Breast epithelium (tissue), 4 donors: ENCODE measurements at regions not wholly inside any gene's neighbourhood (a gene's known extent, or its start where the extent isn't known, plus 50 kb on each side); places are given as distances from the start of the nearest gene placed in this dataset.

Experiments used
- DNase-seq, 2 donors: peaks; one replicate each; pipeline ENCODE4 v3.0.0-alpha.2; 2019; ENCODE audit warnings: low spot score in 2 of 2
- H3K27ac ChIP-seq, 2 donors: fragments of 200-600 bp; sonication (generic) in 1 of 2; one replicate each; pipeline ENCODE4 v1.5.1; 2016 to 2019; ENCODE audit warnings: mild to moderate bottlenecking in 1 of 2
- H3K27me3 ChIP-seq, 2 donors: fragments of 200-600 bp; sonication (generic) in 1 of 2; one replicate each; pipeline versions ENCODE4 v1.5.1 to v1.6.0; 2017 to 2019; ENCODE audit warnings: control low read depth in 1 of 2, mild to moderate bottlenecking in 1 of 2
- H3K36me3 ChIP-seq: fragments of 200-600 bp; one replicate; pipeline ENCODE4 v1.5.1; 2019
- H3K4me1 ChIP-seq, 2 donors: fragments of 200-600 bp; sonication (generic); one replicate each; pipeline ENCODE4 v1.5.1; 2016 to 2019; ENCODE audit warnings: control low read depth in 1 of 2
- H3K4me3 ChIP-seq, 3 donors: fragments of 200-600 bp; sonication (generic); 1 replicate in 2 of 3; 2 replicates in 1 of 3; pipeline ENCODE4 v1.5.1; 2016 to 2019; ENCODE audit warnings: mild to moderate bottlenecking in 3 of 3, moderate library complexity in 2 of 3
- H3K9me3 ChIP-seq, 2 donors: fragments of 200-600 bp; sonication (generic) in 1 of 2; one replicate each; pipeline ENCODE4 v1.5.1; 2016 to 2019; ENCODE audit warnings: control low read depth in 1 of 2
- CTCF ChIP-seq, 3 donors: fragments of 450-650 bp; IDR thresholded peaks; one replicate each; pipeline ENCODE4 v1.5.1; 2016 to 2017; ENCODE audit warnings: antibody characterized with exemption in 3 of 3, mild to moderate bottlenecking in 3 of 3, moderate library complexity in 3 of 3
- POLR2A ChIP-seq: fragments of 450-650 bp; IDR thresholded peaks from one replicate; pipeline ENCODE4 v1.6.1; 2016; ENCODE audit warnings: antibody characterized with exemption, mild to moderate bottlenecking, moderate library complexity
- POLR2AphosphoS5 ChIP-seq, 3 donors: sonication (generic); formaldehyde crosslinking; IDR thresholded peaks; one replicate each; pipeline ENCODE4 v1.6.1; 2017; ENCODE audit warnings: antibody characterized with exemption in 3 of 3
- intact Hi-C: fragments of 100-400 bp; cut with DNase I; formaldehyde crosslinking; loops from one replicate; pipeline ENCODE4 v1.15.1; 2023; ENCODE audit warnings: low total_unique reads

- no peaks in the 10 kb centered on the region for H3K4me1 ChIP-seq
- intact Hi-C loops = no loop called here
- no peak overlapping the region for H3K27ac ChIP-seq
- H3K4me3 ChIP-seq = no peak overlapping the region
- DNase-seq = no peak
- no peaks in the 10 kb centered on the region for H3K36me3 ChIP-seq
- H3K27me3 ChIP-seq = no peaks in the 10 kb centered on the region
- no peaks in the 10 kb centered on the region for H3K9me3 ChIP-seq
- TF ChIP-seq POLR2A (no peak), POLR2AphosphoS5 (IDR thresholded peaks at IDR 0.05) (no peak), CTCF (IDR thresholded peaks at IDR 0.05) (no peak)
Measured at GRCh38 chr2:36146765-36147164, 208.8 kb upstream of the CRIM1 start.

GRCh38 chr2:36140391-36140790, 215.2 kb upstream of the CRIM1 start:
- Histone ChIP-seq H3K4me3 (no peak overlapping the region), H3K27me3 (no peaks in the 10 kb centered on the region), H3K9me3 (no peaks in the 10 kb centered on the region), H3K4me1 (no peaks in the 10 kb centered on the region), H3K27ac (no peak overlapping the region), H3K36me3 (no peaks in the 10 kb centered on the region)
- no peak for DNase-seq
- intact Hi-C loops = no loop called here
- TF ChIP-seq POLR2AphosphoS5 (IDR thresholded peaks at IDR 0.05) = no peak
- no peak for TF ChIP-seq POLR2A
- no peak for TF ChIP-seq CTCF (IDR thresholded peaks at IDR 0.05)

GRCh38 chr2:36137612-36138011, 218.0 kb upstream of the CRIM1 start:
- Histone ChIP-seq H3K36me3 (no peaks in the 10 kb centered on the region), H3K4me1 (no peaks in the 10 kb centered on the region), H3K9me3 (no peaks in the 10 kb centered on the region), H3K27ac (no peak overlapping the region), H3K4me3 (no peak overlapping the region), H3K27me3 (no peaks in the 10 kb centered on the region)
- DNase-seq = no peak
- no peak for TF ChIP-seq POLR2A
- no peak for TF ChIP-seq CTCF (IDR thresholded peaks at IDR 0.05)
- no peak for TF ChIP-seq POLR2AphosphoS5 (IDR thresholded peaks at IDR 0.05)
- intact Hi-C loops = loop anchor here (10.0 kb wide), 1 partner anchor 683 kb away; no protein-coding TSS in a partner anchor

- Histone ChIP-seq H3K4me1 (no peaks in the 10 kb centered on the region), H3K27me3 (no peaks in the 10 kb centered on the region), H3K36me3 (no peaks in the 10 kb centered on the region), H3K9me3 (no peaks in the 10 kb centered on the region), H3K4me3 (no peak overlapping the region), H3K27ac (no peak overlapping the region)
- TF ChIP-seq CTCF (IDR thresholded peaks at IDR 0.05) (no peak), POLR2AphosphoS5 (IDR thresholded peaks at IDR 0.05) (no peak), POLR2A (no peak)
- intact Hi-C loops = loop anchor here (10.0 kb wide), 1 partner anchor 679 kb away; no protein-coding TSS in a partner anchor
- no peak for DNase-seq
Measured at GRCh38 chr2:36134281-36134680, 221.3 kb upstream of the CRIM1 start.

GRCh38 chr2:36128359-36128758, 227.2 kb upstream of the CRIM1 start:
- Histone ChIP-seq H3K27ac (no peak overlapping the region), H3K27me3 (no peaks in the 10 kb centered on the region), H3K4me3 (no peak overlapping the region), H3K4me1 (no peaks in the 10 kb centered on the region), H3K36me3 (no peaks in the 10 kb centered on the region), H3K9me3 (no peaks in the 10 kb centered on the region)
- intact Hi-C loops = no loop called here
- no peak for DNase-seq
- TF ChIP-seq POLR2A = no peak
- no peak for TF ChIP-seq POLR2AphosphoS5 (IDR thresholded peaks at IDR 0.05)
- no peak for TF ChIP-seq CTCF (IDR thresholded peaks at IDR 0.05)
